K562 (cell line): ENCODE measurements at regions not wholly inside any gene's neighbourhood (a gene's known extent, or its start where the extent isn't known, plus 50 kb on each side); places are given as distances from the start of the nearest gene placed in this dataset.

Experiments used
- CTCF ChIP-seq, 3 experiments: IDR thresholded peaks in 2 of 3; conservative IDR thresholded peaks in 1 of 3; 2 replicates each; pipeline ENCODE4 v1.5.1; 2011 to 2012; ENCODE audit warnings: low read length in 3 of 3, mild to moderate bottlenecking in 3 of 3, control low read depth in 2 of 3, improper control_type of control experiment in 1 of 3, inconsistent platforms in 1 of 3, low read depth in 1 of 3, mixed read lengths in 1 of 3, moderate library complexity in 1 of 3; ENCODE audit not compliant: insufficient read depth in 2 of 3
- EHMT2 ChIP-seq: fragments of 450-650 bp; IDR thresholded peaks from 2 replicates; pipeline ENCODE4 v1.6.1; 2018; ENCODE audit warnings: antibody characterized with exemption
- PATZ1 ChIP-seq: fragments of 250-450 bp; sonication (Bioruptor Pico); IDR thresholded peaks from 2 replicates; pipeline ENCODE4 v1.5.0; 2020; ENCODE audit warnings: mild to moderate bottlenecking, borderline replicate concordance
- ZKSCAN8 ChIP-seq: fragments of 200-800 bp; sonication (Bioruptor generic); IDR thresholded peaks from 2 replicates; pipeline ENCODE4 v1.6.1; 2016; ENCODE audit warnings: missing genetic modification characterization, missing compliant biosample characterization

GRCh38 chr5:66246608-66247007 lies 102.5 kb downstream of the SREK1 start:
- TF ChIP-seq CTCF (IDR thresholded peaks at IDR 0.05 in 2 of 3, conservative IDR thresholded peaks at IDR 0.05 in 1 of 3; ENCODE audit: insufficient read depth in 2 of 3, low read depth in 1 of 3, low read length in 3 of 3), result no peak
- TF ChIP-seq PATZ1 (CRISPR knock-in tag), result no peak
- TF ChIP-seq ZKSCAN8 (CRISPR knock-in tag), result no peak
- no peak for TF ChIP-seq EHMT2
